ENCODE measurements at regions not wholly inside any gene's neighbourhood (a gene's known extent, or its start where the extent isn't known, plus 50 kb on each side); places are given as distances from the start of the nearest gene placed in this dataset.

DNA sequence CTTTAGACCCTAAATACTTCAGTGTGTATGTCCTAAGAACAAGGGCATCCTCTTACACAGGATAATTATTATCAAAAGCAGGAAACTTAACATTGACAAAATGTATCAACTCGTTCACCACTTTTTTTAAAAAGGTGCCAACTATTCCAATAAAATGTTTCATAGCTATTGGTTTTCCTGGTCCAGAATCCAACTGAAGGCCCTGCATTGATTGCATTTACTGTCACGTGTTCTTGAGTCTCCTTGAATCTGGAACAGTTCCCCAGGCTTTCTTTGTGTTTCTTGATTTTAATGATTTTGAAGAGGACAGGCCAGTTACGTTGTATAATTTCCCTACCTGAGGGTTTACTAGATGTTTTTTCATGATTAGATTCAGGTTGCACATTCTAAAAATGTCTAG is 94.6 kb upstream of the ARHGEF3 start:
- no peaks in the 10 kb centered on the region for H3K36me3 ChIP-seq (ENCODE audit: control insufficient read depth in 2 of 4, insufficient read depth in 4 of 4, low read length in 3 of 4)
- no peak overlapping the region for H2AFZ ChIP-seq (ENCODE audit: low read length)
- H3K4me3 ChIP-seq (ENCODE audit: extremely low read depth in 1 of 4, insufficient read depth in 2 of 4, low read depth in 3 of 4, low read length in 4 of 4): no peak overlapping the region
- no peak overlapping the region for H3K4me2 ChIP-seq (ENCODE audit: insufficient read depth in 1 of 2, low read depth in 2 of 2, low read length in 2 of 2)
- no peak overlapping the region for H3K56ac ChIP-seq (replicated peaks; ENCODE audit: insufficient read length, low read depth, low read length)
- no peak overlapping the region for H3K23ac ChIP-seq (ENCODE audit: insufficient read length)
- ChIA-PET POLR2A (ENCODE audit: partially characterized antibody) (no interaction called here), CTCF (ENCODE audit: partially characterized antibody) (interaction anchor here (1.2 to 1.7 kb wide), 2 partner anchors 10 to 12 kb away, joined by 3 read pairs; no protein-coding TSS in a partner anchor)
- H2BK12ac ChIP-seq (ENCODE audit: low read depth, low read length): no peak overlapping the region
- H4K5ac ChIP-seq (ENCODE audit: insufficient read length, low read depth, low read length): no peak overlapping the region
- no peak overlapping the region for H2BK5ac ChIP-seq (ENCODE audit: low read depth, low read length)
- no peak overlapping the region for H3K27ac ChIP-seq (ENCODE audit: low read depth, low read length)
- H4K8ac ChIP-seq (ENCODE audit: extremely low read depth, insufficient read depth, low read length): no peak overlapping the region
- FAIRE-seq: no peak
- H3K9me3 ChIP-seq (ENCODE audit: insufficient read depth in 2 of 2, low read depth in 1 of 2, low read length in 1 of 2): no peaks in the 10 kb centered on the region
- no peak overlapping the region for H3K9ac ChIP-seq (replicated peaks in 1 of 4; ENCODE audit: extremely low read depth in 1 of 4, low read depth in 3 of 4, low read length in 3 of 4)
- 92% methylated on average over 3 of the region's 3 CpGs; no CpG with 5 or more reads in 1 of the 2 experiments for WGBS, 2 experiments (ENCODE audit: extremely low coverage in 1 of 2, insufficient coverage in 1 of 2, insufficient read length in 1 of 2, insufficient replicate concordance in 2 of 2, low coverage in 1 of 2, low lambda C conversion rate in 2 of 2, missing lambda C conversion rate in 1 of 2)
- H2BK20ac ChIP-seq (ENCODE audit: low read length): no peak overlapping the region
- H4K91ac ChIP-seq (replicated peaks; ENCODE audit: insufficient read length, low read length): no peak overlapping the region
- no peaks in the 10 kb centered on the region for H3K27me3 ChIP-seq (replicated peaks in 1 of 4; ENCODE audit: control insufficient read depth in 3 of 4, extremely low read depth in 1 of 4, insufficient read depth in 3 of 4, low read length in 3 of 4)
- H3K4ac ChIP-seq (replicated peaks; ENCODE audit: insufficient read length, low read depth, low read length): no peak overlapping the region
- no peak overlapping the region for H3K18ac ChIP-seq (ENCODE audit: extremely low read depth, low read length)
- H2BK120ac ChIP-seq (replicated peaks; ENCODE audit: low read depth, low read length): no peak overlapping the region
- DNase-seq (ENCODE audit: low read depth in 1 of 2, low spot score in 2 of 2): no peak
- peaks cover 0 to 2% (median 0%) of the 10 kb centered on the region in 4 experiments; a peak in 1 of 7 replicates for H3K4me1 ChIP-seq (replicated peaks in 1 of 4; ENCODE audit: control insufficient read depth in 3 of 4, insufficient read depth in 4 of 4, low read length in 3 of 4)
- no peaks in the 10 kb centered on the region for H4K20me1 ChIP-seq (replicated peaks in 1 of 2; ENCODE audit: control insufficient read depth in 1 of 2, insufficient read depth in 2 of 2, low read length in 2 of 2)
- no peak overlapping the region for H3K14ac ChIP-seq (ENCODE audit: insufficient read length)
- no peak overlapping the region for H2AK5ac ChIP-seq (ENCODE audit: low read depth, low read length)
- H3K79me1 ChIP-seq (ENCODE audit: low read depth, low read length): no peaks in the 10 kb centered on the region
- no peaks in the 10 kb centered on the region for H3K79me2 ChIP-seq (ENCODE audit: control insufficient read depth in 1 of 2, insufficient read depth in 2 of 2, low read length in 2 of 2)
- no peak overlapping the region for H2BK15ac ChIP-seq (ENCODE audit: low read length)
- H3K23me2 ChIP-seq (ENCODE audit: low read depth, low read length): no peaks in the 10 kb centered on the region
- no peak for TF ChIP-seq BCL11A (IDR thresholded peaks at IDR 0.05; ENCODE audit: low read depth in 2 of 2, low read length in 2 of 2)
- no peak for TF ChIP-seq SUZ12 (IDR thresholded peaks at IDR 0.05; ENCODE audit: low read length)
- no peak for TF ChIP-seq TEAD4 (IDR thresholded peaks at IDR 0.05; ENCODE audit: low read depth, low read length)
- no peak for TF ChIP-seq SIX5 (IDR thresholded peaks at IDR 0.05; ENCODE audit: low read depth, low read length)
- no peak for TF ChIP-seq TCF12 (IDR thresholded peaks at IDR 0.05; ENCODE audit: low read depth, low read length)
- TF ChIP-seq SIN3A (conservative IDR thresholded peaks at IDR 0.05 in 1 of 2, IDR thresholded peaks at IDR 0.05 in 1 of 2; ENCODE audit: low read depth in 1 of 2, low read length in 2 of 2): no peak
- TF ChIP-seq, protein P1, sequence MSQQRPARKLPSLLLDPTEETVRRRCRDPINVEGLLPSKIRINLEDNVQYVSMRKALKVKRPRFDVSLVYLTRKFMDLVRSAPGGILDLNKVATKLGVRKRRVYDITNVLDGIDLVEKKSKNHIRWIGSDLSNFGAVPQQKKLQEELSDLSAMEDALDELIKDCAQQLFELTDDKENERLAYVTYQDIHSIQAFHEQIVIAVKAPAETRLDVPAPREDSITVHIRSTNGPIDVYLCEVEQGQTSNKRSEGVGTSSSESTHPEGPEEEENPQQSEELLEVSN (IDR thresholded peaks at IDR 0.05): no peak
- TF ChIP-seq, protein P2, sequence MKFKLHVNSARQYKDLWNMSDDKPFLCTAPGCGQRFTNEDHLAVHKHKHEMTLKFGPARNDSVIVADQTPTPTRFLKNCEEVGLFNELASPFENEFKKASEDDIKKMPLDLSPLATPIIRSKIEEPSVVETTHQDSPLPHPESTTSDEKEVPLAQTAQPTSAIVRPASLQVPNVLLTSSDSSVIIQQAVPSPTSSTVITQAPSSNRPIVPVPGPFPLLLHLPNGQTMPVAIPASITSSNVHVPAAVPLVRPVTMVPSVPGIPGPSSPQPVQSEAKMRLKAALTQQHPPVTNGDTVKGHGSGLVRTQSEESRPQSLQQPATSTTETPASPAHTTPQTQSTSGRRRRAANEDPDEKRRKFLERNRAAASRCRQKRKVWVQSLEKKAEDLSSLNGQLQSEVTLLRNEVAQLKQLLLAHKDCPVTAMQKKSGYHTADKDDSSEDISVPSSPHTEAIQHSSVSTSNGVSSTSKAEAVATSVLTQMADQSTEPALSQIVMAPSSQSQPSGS (IDR thresholded peaks at IDR 0.05; ENCODE audit: low read length): no peak
- no peak for TF ChIP-seq CHD2 (IDR thresholded peaks at IDR 0.05; ENCODE audit: low read length)
- no peak for TF ChIP-seq KDM5A (IDR thresholded peaks at IDR 0.05; ENCODE audit: low read length)
- TF ChIP-seq CBX8 (IDR thresholded peaks at IDR 0.05; ENCODE audit: borderline replicate concordance, low read depth, low read length): no peak
- TF ChIP-seq CREB1 (IDR thresholded peaks at IDR 0.05): no peak
- no peak for TF ChIP-seq GTF2F1 (IDR thresholded peaks at IDR 0.05; ENCODE audit: borderline replicate concordance, low read depth, low read length)
- no peak for TF ChIP-seq TBP (IDR thresholded peaks at IDR 0.05; ENCODE audit: low read depth, low read length)
